Activated CD4-positive, alpha-beta T cell treated with anti-CD3 and anti-CD28 coated beads, Interleukin-2, amount 50 U/mL, for 16 hours (primary cell): ENCODE measurements at regions not wholly inside any gene's neighbourhood (a gene's known extent, or its start where the extent isn't known, plus 50 kb on each side); places are given as distances from the start of the nearest gene placed in this dataset.

Experiments used
- DNase-seq: peaks from one replicate; pipeline ENCODE4 v3.0.0-alpha.2; 2020

DNA sequence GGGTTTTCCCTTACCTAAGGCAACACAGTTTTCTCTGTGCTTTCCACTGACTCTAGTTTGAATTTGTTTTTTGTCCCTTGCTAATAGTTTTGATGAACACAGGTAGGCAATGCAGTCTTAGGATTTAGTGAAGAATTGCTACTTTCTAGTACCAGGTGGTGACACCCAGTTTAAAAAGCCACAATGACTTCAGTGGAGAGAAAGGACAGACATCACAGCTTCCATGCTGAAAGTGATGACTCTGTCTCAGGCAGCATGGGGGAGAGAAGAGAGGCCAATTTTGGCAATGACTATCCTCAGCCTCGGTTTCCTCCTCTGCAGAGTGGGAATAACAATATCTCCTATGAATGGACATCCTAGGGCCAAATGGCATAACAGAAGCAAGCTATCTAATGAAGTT lies 118.8 kb downstream of the AXIN2 start:
- DNase-seq = no peak

DNA sequence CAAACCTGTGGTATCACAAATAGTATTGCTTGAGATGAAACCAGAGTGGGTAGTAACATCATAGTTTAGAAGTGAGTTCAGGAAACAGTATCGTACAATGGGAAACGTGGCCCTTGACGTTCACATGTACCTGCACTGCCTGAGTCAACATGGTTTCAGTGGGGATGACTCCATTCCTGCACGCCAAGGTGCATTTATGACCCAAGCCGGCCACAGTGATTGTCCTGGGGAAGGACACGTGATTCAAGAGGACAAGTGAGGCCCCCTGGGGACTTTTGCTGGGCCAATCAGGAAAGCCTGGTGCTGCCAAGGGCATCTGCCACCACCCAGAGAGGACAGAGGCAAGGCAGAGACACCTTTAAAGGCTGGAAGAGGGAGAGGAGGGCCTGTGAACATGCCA lies 119.2 kb downstream of the AXIN2 start:
- DNase-seq = no peak

DNA sequence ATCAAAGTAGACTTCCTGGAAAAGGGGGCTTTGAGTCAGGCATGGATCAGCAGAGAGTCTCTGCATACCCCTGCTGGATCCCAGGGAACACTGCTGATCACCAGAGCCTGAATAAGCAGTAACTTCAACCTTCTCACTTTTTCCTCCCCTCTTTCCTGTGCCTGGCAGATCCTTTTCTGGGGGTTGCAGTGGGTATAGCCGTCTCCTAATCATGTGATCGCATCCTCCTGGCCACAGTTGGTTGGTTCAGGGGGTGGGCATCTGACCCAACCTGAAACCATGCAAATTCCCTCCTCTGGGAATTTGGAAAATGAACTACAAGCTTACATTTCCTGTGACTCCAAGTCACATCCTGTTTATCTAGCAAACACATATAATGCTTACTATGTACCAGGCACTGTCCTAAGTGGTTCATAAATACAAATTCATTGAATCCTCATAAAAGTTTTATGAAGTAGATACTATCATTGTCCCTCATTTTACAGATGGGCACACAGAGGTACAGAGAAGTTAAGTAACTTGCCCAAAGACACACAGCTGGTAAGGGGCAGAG lies 120.3 kb downstream of the AXIN2 start:
- no peak for DNase-seq

DNA sequence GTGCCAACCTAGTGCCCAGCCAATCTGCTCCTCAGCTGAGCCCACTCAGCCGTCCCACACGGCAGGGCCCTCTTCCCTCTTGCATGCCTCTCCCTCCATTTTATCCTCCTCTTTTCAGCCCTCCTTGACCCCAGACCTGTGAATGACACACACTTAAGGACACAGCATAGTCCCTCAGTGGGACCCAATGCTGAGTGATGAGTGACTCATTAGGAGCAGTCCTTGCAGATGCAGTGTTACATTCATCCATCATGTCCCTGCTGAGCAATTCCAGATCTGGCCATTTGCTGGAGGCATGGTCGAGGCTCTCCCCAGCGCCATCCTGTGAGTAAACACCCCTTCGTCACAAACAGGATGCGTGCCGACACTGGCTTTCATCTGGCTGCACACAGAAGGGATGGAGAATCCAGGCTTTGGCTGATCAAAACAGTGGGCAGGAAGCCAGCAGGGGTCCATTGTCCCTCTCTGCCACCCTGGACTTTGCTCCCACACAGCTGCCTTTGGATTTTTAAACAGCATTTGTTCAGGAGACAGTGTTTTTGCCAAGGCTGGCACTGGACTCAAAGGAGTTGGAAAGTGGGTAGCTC lies 122.6 kb downstream of the AXIN2 start:
- no peak for DNase-seq

DNA sequence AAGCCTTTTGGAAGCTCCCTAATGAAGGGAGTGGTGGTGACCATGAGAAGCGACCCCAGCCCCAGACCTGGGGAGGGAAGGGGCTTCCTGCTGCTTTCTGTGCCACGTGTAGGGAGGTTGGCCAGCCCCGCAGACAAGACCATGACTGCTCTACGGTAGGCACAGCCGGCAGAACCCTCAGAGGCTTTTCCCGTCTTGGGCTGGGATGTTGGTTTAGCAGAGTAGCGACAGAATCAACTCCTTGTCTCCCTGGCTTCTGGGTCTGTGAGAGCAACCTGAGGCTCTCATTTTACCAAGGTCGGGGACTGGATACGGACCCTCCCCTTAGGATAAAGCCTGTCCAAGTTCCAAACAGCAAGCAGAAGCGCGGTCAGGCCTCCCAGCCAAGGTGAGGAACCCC lies 123.3 kb downstream of the AXIN2 start:
- DNase-seq = no peak

DNA sequence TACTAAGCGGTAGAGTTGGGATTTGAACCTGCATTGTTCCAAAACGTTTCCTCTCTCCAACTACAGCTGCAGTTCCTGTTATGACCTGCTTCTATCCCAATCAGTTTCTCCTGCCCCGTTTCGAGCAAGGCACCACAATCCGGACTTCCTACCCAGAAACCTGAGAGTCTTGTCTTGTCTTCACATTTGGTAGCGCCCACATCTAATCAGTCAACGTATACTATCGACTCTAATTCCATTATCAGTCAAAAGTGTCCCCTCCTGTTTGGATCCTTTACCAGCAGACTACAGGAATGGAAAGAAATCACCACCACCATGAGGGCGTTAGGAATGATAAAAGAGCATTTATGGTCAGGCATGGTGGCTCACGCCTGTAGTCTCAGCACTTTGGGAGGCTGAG lies 124.6 kb downstream of the AXIN2 start:
- no peak for DNase-seq

DNA sequence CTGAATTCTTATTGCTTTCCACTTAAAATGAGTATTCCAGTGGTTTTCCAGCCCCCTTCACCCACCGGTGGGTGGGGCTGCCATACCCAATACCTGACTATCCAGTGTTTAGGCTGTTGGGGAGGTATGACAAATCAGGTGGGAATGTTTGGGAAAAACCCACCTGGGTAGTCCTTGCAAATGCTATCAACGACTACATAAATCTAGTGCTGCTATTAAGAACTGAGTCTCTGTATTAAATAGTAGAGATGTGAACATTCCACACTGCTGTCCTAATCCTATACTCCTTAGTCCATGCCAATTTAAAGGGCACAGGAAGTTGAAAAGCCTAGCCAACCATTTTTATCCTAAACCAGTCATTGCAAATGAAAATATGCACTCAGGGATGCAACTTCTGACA lies 126.6 kb downstream of the AXIN2 start:
- no peak for DNase-seq

DNA sequence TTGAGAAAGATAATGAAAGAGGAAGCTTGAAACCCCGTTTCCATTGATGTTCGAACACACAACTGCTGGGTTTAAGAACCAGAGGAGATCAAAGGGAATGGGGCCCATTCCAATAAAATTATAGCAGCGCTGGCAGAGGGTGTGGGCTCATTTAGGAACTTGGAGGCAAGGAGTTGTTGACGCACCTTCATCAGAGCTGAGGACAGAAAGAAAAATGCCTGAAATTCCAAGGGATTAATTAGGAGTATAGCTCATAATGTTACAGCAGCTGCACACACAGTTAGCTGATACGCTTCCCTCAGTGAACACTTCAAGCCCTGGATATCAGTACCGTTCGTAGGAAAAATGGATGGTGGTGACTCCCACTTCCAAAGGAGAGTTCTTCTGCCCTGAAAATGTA lies 127.2 kb downstream of the AXIN2 start:
- no peak for DNase-seq

DNA sequence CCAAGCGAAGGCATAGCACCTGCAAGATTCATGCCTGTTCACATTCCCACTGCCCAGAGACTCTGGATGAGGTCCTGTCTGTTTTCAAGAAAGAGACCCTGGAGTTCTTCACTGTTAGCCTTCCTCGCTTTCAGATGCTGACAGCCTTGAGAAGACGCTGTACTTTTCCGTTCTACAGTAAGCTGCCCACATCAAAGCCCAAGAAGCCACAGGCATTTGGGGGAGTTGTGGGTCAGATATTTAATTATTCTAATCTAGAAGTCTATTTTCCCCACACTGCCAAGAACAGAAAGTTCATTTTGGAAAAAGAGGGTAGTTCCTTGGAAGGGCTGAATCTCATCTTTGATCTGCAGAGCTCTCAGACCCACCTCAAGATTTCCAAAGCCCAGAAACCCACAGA lies 127.9 kb downstream of the AXIN2 start:
- no peak for DNase-seq

DNA sequence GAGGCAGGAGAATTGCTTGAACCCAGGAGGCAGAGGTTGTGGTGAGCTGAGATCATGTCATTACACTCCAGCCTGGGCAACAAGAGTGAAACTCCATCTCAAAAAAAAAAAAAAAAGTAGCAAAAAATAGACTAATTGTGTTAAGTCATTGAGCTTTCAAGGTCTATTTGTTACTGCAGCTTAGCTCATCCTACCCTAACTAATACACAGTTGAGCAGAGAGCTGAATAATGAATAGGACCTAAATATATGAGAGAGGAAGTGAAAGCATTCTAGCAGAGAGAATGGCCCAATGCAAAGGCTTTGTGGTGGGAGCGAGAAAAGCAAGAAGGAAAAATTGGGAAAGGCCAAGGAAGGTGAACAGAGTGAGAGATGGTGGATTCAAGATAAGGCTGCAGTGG lies 128.3 kb downstream of the AXIN2 start:
- DNase-seq = no peak

DNA sequence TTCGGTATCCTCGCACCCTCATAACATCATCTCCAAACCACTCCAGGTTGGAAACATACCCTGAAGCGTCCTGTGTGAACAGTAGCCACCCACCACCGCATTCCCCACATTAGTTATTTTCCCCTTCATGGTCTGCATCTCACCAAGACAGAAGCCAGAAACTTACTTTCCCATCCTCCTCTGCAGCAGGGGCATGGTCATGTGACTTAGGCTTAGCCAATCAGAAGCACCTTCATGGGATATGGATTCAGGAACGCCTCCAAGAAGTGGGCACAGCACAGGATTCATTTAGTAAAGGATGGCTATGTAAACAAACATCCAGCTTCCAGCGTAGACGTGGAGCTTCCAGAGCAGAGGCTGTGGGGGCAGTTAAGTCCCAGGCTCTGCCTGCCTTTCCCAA lies 130.3 kb downstream of the AXIN2 start:
- DNase-seq = no peak

DNA sequence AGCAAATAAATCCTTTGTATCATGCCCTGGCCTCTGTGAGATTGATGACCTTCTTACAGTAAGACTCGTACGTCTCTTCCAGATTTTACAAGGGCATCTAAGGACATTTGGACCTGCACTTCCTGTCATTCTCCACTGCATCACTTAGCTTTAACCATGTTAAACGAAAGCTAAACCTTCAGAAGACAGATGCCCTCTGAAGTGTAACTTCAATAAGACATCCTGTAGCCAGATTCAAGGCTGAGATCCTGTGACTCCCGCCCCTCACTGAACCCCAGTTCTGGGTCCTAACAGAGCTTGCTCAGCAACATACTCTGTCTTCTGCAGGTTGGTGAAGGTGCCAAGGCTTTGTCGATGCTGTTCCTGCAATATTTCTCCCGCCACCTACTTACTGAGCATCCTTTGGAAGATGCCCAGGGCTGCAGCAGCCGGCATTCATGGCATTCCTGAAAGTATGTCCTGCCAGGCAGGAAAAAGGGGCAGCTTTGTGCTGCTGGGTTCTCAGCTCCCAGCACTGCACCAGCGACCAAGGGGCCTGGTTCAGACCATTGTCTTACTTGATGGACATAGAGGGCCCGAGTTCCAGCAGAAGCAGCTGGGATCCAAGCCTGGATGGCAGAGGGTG lies 131.1 kb downstream of the AXIN2 start:
- DNase-seq = no peak

DNA sequence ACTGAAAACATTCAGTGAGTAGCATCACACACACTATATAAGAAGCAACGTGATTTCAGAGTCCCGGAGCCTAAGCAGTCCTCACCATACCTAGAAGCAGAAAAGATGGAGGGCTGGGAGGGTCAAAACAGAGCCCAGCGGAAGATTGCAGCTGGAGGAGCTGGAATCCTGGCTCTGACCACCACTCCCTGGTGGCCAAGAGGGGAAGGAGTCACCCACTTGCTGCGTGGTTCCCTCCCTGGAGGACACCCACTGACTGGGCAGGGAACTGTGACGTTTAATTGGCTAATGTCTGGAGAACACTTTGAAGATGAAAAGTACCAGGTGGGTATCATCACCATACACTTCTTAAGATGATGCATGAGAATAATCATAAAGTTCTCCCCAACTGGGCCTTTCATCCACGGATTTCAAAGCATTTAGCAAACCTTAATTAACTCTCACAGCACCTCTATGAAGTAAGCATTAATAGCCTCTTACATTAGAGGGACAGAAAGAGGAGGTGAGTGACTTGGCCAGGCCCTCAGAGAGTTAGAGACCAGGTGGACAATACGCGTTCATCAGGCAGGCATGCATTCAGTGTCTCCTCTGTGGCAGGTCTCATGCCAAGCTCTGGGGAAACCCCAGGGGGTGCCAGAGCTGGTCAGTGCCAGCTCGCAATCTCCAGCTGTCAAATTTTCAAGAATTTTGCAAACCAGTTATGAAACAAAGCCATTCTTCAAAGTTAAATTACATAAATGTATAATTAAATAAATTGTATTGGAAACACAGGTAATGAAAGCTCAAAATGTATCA lies 137.9 kb downstream of the AXIN2 start:
- DNase-seq = no peak

DNA sequence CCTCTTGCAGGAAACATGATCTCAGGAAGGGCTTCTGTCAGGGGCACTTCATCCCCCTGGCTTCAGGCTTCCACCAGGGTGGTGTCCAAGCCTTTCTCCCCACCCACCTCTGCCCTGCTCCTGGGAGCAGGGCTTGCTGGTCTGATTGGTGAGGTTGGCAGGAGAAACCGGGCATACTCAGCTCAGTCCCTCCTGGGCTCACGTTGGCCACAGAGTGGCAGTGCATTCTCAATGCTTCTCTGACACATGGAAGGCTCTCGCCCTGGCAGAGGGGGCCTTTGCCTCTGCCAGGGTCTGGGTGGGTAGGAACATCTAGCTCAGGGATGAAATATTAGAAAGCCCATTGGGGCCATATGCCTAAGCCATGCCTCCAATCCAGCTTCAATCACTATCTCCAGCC lies 142.8 kb downstream of the AXIN2 start:
- no peak for DNase-seq

DNA sequence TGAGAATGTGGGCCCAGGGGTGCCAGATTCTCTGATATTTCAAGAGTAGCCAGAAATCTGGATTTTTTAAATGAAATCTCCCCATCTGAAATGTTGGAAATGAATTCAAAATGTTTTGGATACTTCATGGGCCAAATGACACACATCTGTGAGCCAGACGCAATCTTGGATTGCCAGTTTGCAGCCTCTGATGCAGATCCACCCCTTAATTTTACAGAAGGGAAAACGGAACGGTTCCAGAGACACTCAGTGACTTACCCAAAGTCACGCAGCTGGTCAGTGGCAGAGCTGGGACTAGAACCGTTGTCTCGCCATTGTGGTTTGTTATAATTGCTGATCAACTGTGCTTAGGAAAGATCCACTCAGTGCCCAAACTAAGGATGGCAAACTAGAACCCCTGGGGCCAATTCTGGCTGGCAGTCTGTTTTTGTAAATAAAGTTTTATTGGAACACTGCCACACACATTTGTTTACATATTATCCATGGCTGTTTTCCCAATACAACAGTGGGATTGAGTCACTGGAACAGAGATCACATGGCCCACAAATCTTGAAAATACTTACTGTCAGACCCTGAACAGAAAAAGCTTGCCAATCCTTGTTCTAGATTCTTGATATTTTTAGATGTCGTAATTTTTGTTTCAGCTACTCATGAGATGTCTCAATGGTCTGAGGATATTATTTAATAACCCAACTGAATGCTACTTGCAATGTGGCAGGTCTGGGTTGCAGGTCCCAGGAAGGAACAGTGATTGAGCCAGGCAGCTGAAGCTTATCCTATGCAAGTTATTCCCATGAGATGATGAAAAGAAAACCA lies 143.8 kb downstream of the AXIN2 start:
- no peak for DNase-seq

DNA sequence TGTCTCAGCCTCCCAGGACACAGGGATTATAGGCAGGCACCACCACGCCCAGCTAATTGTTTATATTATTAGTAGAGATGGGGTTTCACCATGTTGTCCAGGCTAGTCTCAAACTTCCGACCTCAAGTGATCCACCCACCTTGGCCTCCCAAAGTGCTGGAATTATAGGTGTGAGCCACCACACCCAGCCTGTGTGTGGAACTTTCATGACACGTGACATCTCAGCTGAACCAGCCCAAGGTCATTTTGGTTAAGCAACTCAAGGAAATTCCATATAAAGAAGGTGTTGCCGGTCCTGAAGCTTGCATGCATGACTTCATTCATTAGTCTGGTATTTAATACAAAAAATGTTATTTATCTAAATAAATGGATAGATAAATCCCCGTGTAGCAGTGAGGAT lies 145.5 kb downstream of the AXIN2 start:
- DNase-seq = no peak

DNA sequence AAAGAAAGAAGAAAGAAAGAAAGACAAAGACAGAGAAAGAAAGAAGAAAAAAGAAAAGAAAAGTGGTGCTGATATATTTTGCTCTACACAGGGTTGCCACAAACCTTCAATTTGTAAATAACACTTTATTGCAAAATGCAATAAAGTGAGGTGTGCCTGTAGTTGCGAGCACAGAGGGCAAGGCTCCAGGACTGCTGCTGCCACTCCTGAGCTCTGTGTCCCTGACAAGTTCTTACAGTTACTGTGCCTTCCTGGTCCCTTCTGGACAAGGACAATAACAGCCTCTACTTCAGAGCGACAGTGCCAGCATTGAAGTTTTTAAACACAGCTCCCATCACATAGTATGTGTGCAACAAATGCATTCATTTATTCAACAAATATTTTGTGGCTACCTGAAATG lies 148.1 kb downstream of the AXIN2 start:
- DNase-seq = no peak

DNA sequence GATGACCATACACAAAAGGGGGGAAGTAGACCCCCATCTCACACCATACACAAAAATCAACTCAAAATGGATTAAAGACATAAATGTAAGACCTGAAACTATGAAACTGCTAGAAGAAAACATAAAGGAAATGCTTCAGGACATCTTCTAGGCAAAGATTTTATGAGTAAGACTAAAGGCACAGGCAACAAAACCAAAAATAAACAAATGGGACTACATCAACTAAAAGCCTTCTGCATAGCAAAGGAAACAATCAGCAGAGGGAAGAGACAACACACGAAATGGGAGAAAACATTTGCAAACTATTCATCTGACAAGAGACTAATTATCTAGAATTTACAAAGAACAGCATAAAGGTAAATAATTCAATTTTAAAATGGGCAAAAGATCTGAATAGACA lies 152.1 kb downstream of the AXIN2 start:
- DNase-seq = no peak

DNA sequence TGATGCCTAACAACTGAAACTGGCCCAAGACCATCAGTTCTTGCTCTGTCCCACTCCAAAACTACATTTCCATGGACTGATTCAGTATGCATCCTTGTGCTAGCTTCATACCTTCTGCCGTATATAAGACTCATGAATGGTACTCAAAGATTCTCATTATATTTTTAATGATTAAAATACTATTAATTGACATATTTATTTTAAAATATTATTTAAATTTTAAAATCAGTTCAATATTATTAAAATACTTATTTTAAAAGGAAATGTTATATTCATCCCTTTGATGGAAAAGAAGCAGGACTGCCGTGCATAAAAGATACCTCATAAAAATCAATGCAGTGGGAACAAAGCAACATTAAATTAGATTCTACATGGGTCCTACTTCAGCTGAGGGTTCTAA lies 153.4 kb downstream of the AXIN2 start:
- no peak for DNase-seq

DNA sequence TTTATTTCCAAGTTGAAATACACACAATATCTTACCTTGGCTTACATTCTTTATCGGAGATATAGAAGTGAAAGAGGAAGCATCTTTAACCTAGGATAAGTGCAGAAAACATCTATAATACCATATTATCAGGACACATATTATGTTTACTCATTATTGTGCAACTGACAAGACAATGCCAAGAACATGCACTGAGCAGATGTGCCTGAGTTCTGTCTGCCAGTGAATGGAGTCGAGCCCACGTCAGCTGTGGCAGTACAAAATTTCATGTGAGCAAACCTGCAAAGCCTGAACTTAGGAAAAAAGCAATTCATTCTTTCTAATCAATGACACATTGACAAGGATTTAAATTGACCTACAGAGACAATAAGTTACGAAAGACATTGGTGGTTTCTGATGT lies 154.4 kb downstream of the AXIN2 start:
- DNase-seq = no peak

DNA sequence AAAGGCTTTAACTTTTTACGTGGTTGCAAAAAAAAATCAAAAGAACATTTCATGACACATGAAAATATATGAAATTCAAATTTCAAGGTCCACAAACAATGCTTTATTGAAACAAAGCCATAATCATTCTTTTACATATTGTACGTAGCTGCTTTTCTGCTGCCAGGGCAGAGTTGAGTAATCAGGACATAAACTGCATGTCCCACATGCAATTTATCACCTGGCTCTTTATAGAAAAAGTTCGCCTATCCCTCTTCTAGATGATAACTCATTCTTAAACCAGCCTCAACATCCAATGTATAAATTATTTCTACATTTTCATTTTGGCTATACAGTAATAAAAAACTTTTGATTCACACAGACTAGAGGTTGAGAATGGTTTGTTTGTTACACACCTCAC lies 154.9 kb downstream of the AXIN2 start:
- DNase-seq = no peak

DNA sequence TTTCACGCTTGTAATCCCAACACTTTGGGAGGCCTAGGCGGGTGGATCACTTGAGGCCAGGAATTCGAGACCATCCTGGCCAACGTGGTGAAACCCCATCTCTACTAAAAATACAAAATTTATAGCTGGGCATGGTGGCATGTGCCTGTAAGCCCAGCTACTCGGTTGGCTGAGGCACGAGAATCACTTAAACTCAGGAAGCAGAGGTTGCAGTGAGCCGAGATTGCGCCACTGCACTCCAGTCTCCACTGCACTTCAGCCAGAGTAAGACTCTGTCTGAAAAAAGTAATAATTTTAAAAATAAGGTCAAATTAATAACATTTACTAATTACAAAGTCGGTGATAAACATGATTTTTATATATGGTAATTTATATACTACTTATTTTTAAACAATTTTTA lies 155.9 kb downstream of the AXIN2 start:
- DNase-seq = no peak

DNA sequence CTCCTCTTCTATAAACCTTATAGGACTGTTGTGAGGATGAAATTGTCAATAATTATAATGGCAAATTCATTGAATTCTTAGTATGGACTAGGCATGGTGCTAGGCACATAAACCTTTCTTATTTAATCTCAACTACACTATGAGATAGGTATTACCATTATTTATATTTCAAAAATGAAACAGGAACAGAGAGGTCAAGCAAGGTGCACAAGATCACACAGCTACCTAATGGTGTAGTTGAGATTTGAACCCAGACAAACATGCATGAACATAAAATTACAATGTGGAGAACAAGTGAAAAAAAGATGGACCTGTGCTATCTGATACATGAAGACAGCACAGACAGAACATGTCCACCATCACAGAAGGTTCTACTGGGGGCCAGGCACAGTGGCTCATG lies 156.7 kb downstream of the AXIN2 start:
- DNase-seq = no peak
